GM06990 (cell line): ENCODE measurements at regions not wholly inside any gene's neighbourhood (a gene's known extent, or its start where the extent isn't known, plus 50 kb on each side); places are given as distances from the start of the nearest gene placed in this dataset.

Experiments used
- DNase-seq: peaks from one replicate; pipeline ENCODE4 v3.0.0-alpha.2; 2011; ENCODE audit not compliant: insufficient read length; ENCODE audit errors: extremely low read depth
- H3K27me3 ChIP-seq: replicated peaks from 2 replicates; pipeline ENCODE4 v1.6.0; 2011; ENCODE audit warnings: low read length; ENCODE audit not compliant: control insufficient read depth, insufficient read depth
- H3K36me3 ChIP-seq: 2 replicates; pipeline ENCODE4 v1.5.1; 2011; ENCODE audit warnings: low read length; ENCODE audit not compliant: control insufficient read depth, insufficient read depth
- H3K4me3 ChIP-seq: replicated peaks from 2 replicates; pipeline ENCODE4 v1.5.1; 2011; ENCODE audit warnings: low read depth, mild to moderate bottlenecking, control low read depth, low read length
- TF ChIP-seq, protein P1 (sequence below): IDR thresholded peaks from 2 replicates; pipeline ENCODE4 v1.5.1; 2011; ENCODE audit warnings: low read length, control low read depth, mild to moderate bottlenecking, inconsistent platforms; ENCODE audit not compliant: insufficient read depth, poor library complexity, severe bottlenecking

DNA sequence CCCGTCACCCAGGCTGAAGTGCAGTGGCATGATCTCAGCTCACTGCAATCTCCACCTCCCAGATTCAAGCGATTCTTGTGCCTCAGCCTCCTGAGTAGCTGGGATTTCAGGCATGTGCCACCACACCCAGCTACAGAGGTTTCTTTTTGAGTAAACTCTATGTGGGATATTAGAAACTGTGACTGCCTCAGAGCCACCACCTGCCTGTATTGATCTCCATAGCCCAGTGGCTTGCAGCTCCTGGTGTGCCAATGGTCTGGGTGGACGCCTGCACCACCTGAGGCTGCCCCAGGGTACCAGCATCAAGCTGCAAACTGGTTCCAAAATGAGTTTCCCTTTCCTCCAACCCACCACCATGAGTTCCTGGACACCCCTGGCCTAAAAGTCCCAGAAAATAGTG is 89.7 kb upstream of the SLC44A3 start:
- Histone ChIP-seq H3K27me3 (no peaks in the 10 kb centered on the region), H3K36me3 (no peaks in the 10 kb centered on the region), H3K4me3 (no peak overlapping the region)
- TF ChIP-seq, protein P1, sequence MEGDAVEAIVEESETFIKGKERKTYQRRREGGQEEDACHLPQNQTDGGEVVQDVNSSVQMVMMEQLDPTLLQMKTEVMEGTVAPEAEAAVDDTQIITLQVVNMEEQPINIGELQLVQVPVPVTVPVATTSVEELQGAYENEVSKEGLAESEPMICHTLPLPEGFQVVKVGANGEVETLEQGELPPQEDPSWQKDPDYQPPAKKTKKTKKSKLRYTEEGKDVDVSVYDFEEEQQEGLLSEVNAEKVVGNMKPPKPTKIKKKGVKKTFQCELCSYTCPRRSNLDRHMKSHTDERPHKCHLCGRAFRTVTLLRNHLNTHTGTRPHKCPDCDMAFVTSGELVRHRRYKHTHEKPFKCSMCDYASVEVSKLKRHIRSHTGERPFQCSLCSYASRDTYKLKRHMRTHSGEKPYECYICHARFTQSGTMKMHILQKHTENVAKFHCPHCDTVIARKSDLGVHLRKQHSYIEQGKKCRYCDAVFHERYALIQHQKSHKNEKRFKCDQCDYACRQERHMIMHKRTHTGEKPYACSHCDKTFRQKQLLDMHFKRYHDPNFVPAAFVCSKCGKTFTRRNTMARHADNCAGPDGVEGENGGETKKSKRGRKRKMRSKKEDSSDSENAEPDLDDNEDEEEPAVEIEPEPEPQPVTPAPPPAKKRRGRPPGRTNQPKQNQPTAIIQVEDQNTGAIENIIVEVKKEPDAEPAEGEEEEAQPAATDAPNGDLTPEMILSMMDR = no peak
- DNase-seq = no peak

DNA sequence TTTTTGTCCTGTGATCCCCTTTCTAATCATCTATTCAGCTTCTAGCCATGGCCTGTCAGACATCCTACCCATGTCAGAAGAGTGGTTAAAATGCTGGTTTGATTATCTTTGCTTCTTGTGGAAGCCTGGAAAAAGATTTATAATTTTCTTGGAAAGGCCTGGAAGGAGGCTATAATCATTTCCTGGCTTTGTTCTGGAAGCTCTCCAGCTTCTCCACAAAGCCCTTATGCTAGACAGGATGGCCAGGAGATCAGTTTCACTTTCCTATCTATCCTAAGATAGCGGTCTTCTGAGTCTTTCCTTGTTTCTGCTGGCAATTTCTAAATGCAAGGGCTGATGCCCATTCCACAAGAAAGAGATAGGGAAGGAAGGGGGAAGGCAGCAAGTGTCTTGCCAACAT is 90.9 kb upstream of the SLC44A3 start:
- no peaks in the 10 kb centered on the region for H3K36me3 ChIP-seq
- H3K4me3 ChIP-seq = no peak overlapping the region
- TF ChIP-seq, protein P1 = no peak

DNA sequence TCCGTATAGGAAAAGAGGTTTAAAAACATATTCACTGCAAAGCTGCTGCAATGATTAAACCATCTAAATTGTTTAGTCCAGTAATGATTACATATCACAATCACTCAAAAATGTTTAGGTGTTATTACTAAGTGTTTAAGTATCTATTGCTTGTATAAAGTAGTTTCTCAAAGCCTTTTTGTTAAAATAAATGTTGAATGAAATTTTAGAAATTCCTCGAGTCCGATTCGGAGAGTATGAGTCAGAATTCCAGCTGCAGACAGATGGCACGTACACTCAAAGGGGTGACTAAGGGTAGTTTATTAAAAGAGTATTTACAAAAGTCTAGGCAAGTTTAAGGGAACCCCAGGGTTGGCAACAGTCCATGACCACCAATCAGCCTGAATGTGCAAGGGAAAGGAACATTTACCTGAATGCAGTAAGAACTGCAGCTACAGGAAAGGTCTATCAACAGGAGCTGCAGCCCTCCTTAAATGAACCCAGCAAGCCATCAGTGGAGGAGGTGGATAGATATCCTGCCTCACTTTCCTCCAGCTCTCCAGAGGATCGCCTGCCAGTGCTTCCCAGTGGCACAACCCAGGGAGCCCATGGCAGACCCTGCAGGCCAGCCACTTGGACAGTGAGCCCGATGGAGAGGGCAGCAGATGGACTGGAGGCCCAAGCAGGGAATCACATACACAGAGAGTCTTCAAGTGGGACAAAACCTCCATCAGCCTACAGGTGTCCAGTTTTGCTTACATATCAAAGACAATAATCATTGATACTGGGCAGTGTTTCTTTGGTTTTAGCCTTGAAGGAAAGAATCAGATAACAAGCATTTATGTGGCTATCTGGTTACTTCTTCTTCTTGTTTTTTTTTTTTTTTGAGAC is 92.1 kb upstream of the SLC44A3 start:
- H3K4me3 ChIP-seq = no peak overlapping the region
- no peaks in the 10 kb centered on the region for H3K36me3 ChIP-seq
- DNase-seq = no peak
- TF ChIP-seq, protein P1 = no peak
- no peaks in the 10 kb centered on the region for H3K27me3 ChIP-seq

More for the DNA sequence above, 90.9 kb upstream of the SLC44A3 start:
- no peaks in the 10 kb centered on the region for H3K27me3 ChIP-seq
- DNase-seq = no peak

DNA sequence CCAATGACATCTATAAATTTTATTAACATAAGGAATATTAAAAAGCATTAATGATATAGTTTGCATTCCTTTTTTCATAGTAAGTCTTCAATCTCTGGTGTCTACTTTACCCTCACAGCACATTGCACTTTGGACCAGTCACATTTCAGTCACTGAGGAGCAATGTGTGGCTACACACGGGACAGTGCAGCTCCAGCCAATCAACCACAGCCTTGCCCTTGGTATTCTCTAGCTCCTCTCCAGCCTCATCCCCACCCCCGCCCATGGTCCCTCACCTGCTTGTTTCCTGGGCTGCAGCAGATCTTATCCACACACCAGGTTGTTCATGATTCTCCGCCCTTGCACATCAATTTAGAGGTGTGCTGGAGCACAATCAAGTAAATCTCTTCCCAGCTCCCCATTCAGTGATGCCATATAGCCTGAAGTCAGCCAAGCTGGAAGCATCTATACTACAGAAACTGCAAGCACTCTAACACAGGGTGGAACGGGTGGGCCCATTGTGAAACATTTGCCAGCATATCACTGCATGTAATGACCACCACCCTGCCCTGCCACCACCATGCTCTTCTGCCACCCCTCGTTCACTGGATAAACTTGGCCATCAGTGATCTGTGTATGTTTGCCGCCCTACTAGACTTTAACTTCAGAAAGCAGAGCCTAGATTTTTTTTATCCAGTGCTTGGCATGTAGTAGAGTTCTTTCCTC is 93.0 kb upstream of the SLC44A3 start:
- no peak overlapping the region for H3K4me3 ChIP-seq
- no peaks in the 10 kb centered on the region for H3K27me3 ChIP-seq
- TF ChIP-seq, protein P1 = no peak
- no peaks in the 10 kb centered on the region for H3K36me3 ChIP-seq
- DNase-seq = no peak

DNA sequence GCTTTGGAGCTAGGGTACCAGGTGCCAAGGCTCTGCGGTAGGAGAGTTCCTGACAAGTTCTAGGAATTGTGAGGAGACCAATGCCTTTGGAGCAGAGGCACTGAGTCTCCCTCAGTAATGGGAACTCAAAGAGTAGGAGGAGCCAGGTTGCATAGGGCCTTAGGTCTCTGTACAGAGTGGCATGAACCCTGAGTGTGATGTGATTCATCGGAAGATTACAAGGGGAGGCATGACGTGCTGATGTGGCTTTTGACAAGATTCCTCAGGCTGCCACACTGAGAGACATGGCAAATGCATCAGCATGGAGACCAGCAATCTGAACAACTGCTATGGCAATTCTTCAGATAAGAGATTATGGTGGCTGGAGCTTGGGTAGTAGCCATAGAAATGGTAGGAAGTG is 94.6 kb upstream of the SLC44A3 start:
- no peaks in the 10 kb centered on the region for H3K36me3 ChIP-seq
- TF ChIP-seq, protein P1 = no peak
- DNase-seq = no peak

More for the DNA sequence above, 94.6 kb upstream of the SLC44A3 start:
- Histone ChIP-seq H3K4me3 (no peak overlapping the region), H3K27me3 (no peaks in the 10 kb centered on the region)
